GM12878 (cell line): ENCODE measurements at regions not wholly inside any gene's neighbourhood (a gene's known extent, or its start where the extent isn't known, plus 50 kb on each side); places are given as distances from the start of the nearest gene placed in this dataset.

Experiments used
- ATAC-seq: fragments of 200-7000 bp; cut with Tn5 transposase; 3 replicates; pipeline ENCODE4 v1.9.1; 2020; ENCODE audit warnings: mild to moderate bottlenecking, moderate library complexity
- BruUV-seq: library from RNA; stranded (reverse); fragments of 400-500 nt; replicated peaks from 2 replicates; lab custom pipeline; 2021; lab: Mats Ljungman, UMichigan
- CTCF ChIA-PET: fragments of 300-600 bp; sonication (Branson Sonifier 250); formaldehyde crosslinking; extraction: SDS; loops from one replicate; lab custom pipeline; 2021; ENCODE audit warnings: inconsistent platforms; lab: Yijun Ruan, JAX
- POLR2A ChIA-PET: fragments of 350-600 bp; formaldehyde crosslinking; extraction: SDS; loops from one replicate; lab custom pipeline; 2021; ENCODE audit warnings: inconsistent platforms; lab: Charles Lee
- RAD21 ChIA-PET: fragments of 300-600 bp; sonication (Branson Sonifier 250); formaldehyde crosslinking; loops from one replicate; lab custom pipeline; 2023; ENCODE audit warnings: antibody characterized with exemption; ENCODE audit not compliant: unreplicated experiment; lab: Charles Lee
- SMC1A ChIA-PET: fragments of 300-600 bp; sonication (Branson Sonifier 250); formaldehyde crosslinking; loops from one replicate; lab custom pipeline; 2023; ENCODE audit not compliant: unreplicated experiment, uncharacterized antibody; lab: Charles Lee
- DNase-seq: peaks from one replicate; pipeline ENCODE4 v3.0.0-alpha.2; 2011; ENCODE audit warnings: low read depth, low spot score
- FAIRE-seq: peaks from 3 replicates; lab custom pipeline; 2011; peaks lifted over from hg19 to GRCh38; lab: Jason Lieb, UNC
- H2AFZ ChIP-seq: 2 replicates; pipeline ENCODE4 v1.6.0; 2011; ENCODE audit warnings: low read depth, low read length, control low read depth; ENCODE audit not compliant: control insufficient read depth
- H3K27ac ChIP-seq: 2 replicates; pipeline ENCODE4 v1.5.1; 2011; ENCODE audit warnings: control low read depth; ENCODE audit not compliant: control insufficient read depth, insufficient read depth
- H3K27me3 ChIP-seq, 2 experiments: replicated peaks in 1 of 2; 2 replicates each; pipeline versions ENCODE4 v1.6.0 to v1.6.1; 2011; ENCODE audit warnings: low read length in 1 of 2; ENCODE audit not compliant: control insufficient read depth in 2 of 2, insufficient read depth in 2 of 2
- H3K36me3 ChIP-seq, 2 experiments: 2 replicates each; pipeline ENCODE4 v1.5.1; 2011; ENCODE audit warnings: low read length in 1 of 2; ENCODE audit not compliant: control insufficient read depth in 2 of 2, insufficient read depth in 2 of 2
- H3K4me1 ChIP-seq: 2 replicates; pipeline ENCODE4 v1.6.1; 2011; ENCODE audit warnings: mild to moderate bottlenecking, low read length, moderate library complexity, mixed read lengths; ENCODE audit not compliant: control insufficient read depth, insufficient read depth
- H3K4me2 ChIP-seq: 2 replicates; pipeline ENCODE4 v1.6.0; 2011; ENCODE audit warnings: control low read depth; ENCODE audit not compliant: control insufficient read depth, insufficient read depth
- H3K4me3 ChIP-seq: fragments of 200-600 bp; sonication (generic); 2 replicates; pipeline ENCODE4 v1.5.1; 2016
- H3K79me2 ChIP-seq: 2 replicates; pipeline ENCODE4 v1.6.0; 2011; ENCODE audit warnings: low read length; ENCODE audit not compliant: control insufficient read depth, insufficient read depth
- H3K9ac ChIP-seq: 2 replicates; pipeline ENCODE4 v1.8.0; 2011; ENCODE audit warnings: low read length, control low read depth, mixed read lengths; ENCODE audit not compliant: control insufficient read depth, insufficient read depth
- H3K9me3 ChIP-seq: replicated peaks from 3 replicates; pipeline ENCODE4 v1.5.1; 2011; ENCODE audit warnings: mild to moderate bottlenecking, low read length; ENCODE audit not compliant: control insufficient read depth, insufficient read depth
- H4K20me1 ChIP-seq: 2 replicates; pipeline ENCODE4 v1.6.0; 2011; ENCODE audit not compliant: control insufficient read depth, insufficient read depth
- CHD2 ChIP-seq: IDR thresholded peaks from 2 replicates; pipeline ENCODE4 v1.6.1; 2011; ENCODE audit warnings: low read depth, low read length, improper control_type of control experiment, borderline replicate concordance
- E4F1 ChIP-seq: fragments of 450-650 bp; IDR thresholded peaks from 2 replicates; pipeline ENCODE4 v1.6.1; 2018; ENCODE audit warnings: borderline replicate concordance, mild to moderate bottlenecking; ENCODE audit not compliant: partially characterized antibody
- RAD21 ChIP-seq: IDR thresholded peaks from 2 replicates; pipeline ENCODE4 v1.6.1; 2011; ENCODE audit warnings: mild to moderate bottlenecking, low read depth, low read length, moderate library complexity; ENCODE audit not compliant: insufficient read depth
- WRNIP1 ChIP-seq: IDR thresholded peaks from 2 replicates; pipeline ENCODE4 v1.6.1; 2011; ENCODE audit warnings: low read depth, low read length, improper control_type of control experiment, borderline replicate concordance
- WGBS: methylation state at CpG from one replicate; pipeline ENCODE4 v1.1.6; 2016; ENCODE audit warnings: low lambda C conversion rate; ENCODE audit not compliant: insufficient replicate concordance, insufficient coverage; ENCODE audit errors: missing lambda C conversion rate; 5-methylcytosine and 5-hydroxymethylcytosine counted together
- in situ Hi-C: fragments of 300-500 bp; cut with MboI; formaldehyde crosslinking; loops from 9 replicates; pipeline ENCODE4 v1.14.3; 2018; ENCODE audit warnings: mixed read lengths
- intact Hi-C: fragments of 100-400 bp; cut with micrococcal nuclease; formaldehyde crosslinking; loops from one replicate; pipeline ENCODE4 v1.14.2; 2022; ENCODE audit not compliant: unreplicated experiment

- Histone ChIP-seq H3K9ac (no peak overlapping the region), H4K20me1 (no peaks in the 10 kb centered on the region), H3K36me3 (no peaks in the 10 kb centered on the region), H3K27me3 (no peaks in the 10 kb centered on the region), H3K27ac (no peak overlapping the region), H3K4me1 (no peaks in the 10 kb centered on the region), H3K9me3 (no peaks in the 10 kb centered on the region), H2AFZ (no peak overlapping the region), H3K4me2 (no peak overlapping the region), H3K4me3 (no peak overlapping the region), H3K79me2 (no peaks in the 10 kb centered on the region)
- no TSS peak for BruUV-seq
- intact Hi-C loops (no loop called here), in situ Hi-C loops (no loop called here)
- FAIRE-seq = no peak
- no peak for ATAC-seq
- ChIA-PET SMC1A (interaction anchor here (1.5 kb wide), 1 partner anchor 20 kb away, joined by 4 read pairs; no protein-coding TSS in a partner anchor), CTCF (no interaction called here), POLR2A (no interaction called here), RAD21 (no interaction called here)
- no peak for DNase-seq
- TF ChIP-seq E4F1 (no peak), WRNIP1 (no peak), CHD2 (no peak)
- WGBS = 29% methylated on average over 4 of the region's 4 CpGs
Measured at GRCh38 chr2:129870685-129871241, 108.7 kb upstream of the RAB6C start.

- Histone ChIP-seq H2AFZ (no peak overlapping the region), H3K4me1 (no peaks in the 10 kb centered on the region), H3K36me3 (no peaks in the 10 kb centered on the region), H3K4me2 (no peak overlapping the region), H3K27me3 (no peaks in the 10 kb centered on the region), H3K4me3 (no peak overlapping the region), H3K9me3 (no peaks in the 10 kb centered on the region), H3K9ac (no peak overlapping the region), H3K27ac (no peak overlapping the region), H4K20me1 (no peaks in the 10 kb centered on the region), H3K79me2 (no peaks in the 10 kb centered on the region)
- TF ChIP-seq RAD21 = no peak
- FAIRE-seq = no peak
- CTCF ChIA-PET = no interaction called here
- SMC1A ChIA-PET = no interaction called here
- POLR2A ChIA-PET = no interaction called here
- no peak for DNase-seq
- RAD21 ChIA-PET = no interaction called here
- intact Hi-C loops = no loop called here
- BruUV-seq = no TSS peak
- in situ Hi-C loops = no loop called here
- 68% methylated on average over 4 of the region's 4 CpGs for WGBS
- ATAC-seq = no peak
Measured at GRCh38 chr2:129872446-129872845, 107.0 kb upstream of the RAB6C start.
